HuH-7.5 (cell line): ENCODE measurements at regions not wholly inside any gene's neighbourhood (a gene's known extent, or its start where the extent isn't known, plus 50 kb on each side); places are given as distances from the start of the nearest gene placed in this dataset.
"Not testable (repeated sequence)": the region's sequence is repeated elsewhere in the genome, so short reads cannot be mapped to it uniquely, and the experiment has no call there.

Source experiments
- DNase-seq: peaks from one replicate; pipeline ENCODE4 v3.0.0; 2011; ENCODE audit warnings: low spot score

GRCh38 chr14:22297376-22297775 is 291.6 kb downstream of the DAD1 start:
- DNase-seq, result no peak

DNA sequence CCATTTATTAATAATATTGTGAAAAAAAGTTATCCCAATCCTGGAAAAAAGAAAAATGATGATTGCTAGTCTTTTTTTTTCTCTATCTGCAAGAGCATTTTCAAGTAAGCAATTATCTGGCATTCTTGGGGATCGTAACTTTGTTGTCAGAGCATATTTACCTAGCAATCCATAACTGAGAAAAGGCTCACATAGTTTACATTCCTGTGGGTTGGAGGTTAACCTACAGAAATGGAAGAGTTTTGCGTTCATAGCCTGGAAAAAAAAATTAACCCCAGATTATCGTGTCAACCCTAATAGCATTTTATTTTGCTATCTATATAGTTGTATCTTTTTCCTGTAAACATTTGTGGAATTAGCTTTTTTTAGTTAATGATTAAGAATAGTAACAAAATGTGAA is 292.3 kb downstream of the DAD1 start:
- no peak for DNase-seq

GRCh38 chr14:22296088-22296487 is 292.9 kb downstream of the DAD1 start:
- DNase-seq, result no peak

DNA sequence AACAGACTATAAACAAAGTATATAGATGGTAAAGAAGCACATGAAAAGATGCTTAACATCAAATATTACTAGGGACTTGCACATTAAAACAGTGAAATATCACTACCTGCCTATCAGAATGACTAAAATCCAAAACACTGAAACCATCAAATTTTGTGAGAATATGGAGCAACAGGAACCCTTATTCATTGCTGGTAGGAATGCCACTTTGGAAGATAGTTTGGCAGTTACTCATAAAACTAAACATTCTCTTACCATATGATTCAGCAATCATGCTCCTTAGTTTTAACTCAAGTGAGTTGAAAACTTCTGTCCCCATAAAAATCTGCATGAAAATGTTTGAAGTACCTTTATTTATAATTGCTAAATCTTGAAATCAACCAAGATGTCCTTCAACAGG is 297.6 kb downstream of the DAD1 start:
- DNase-seq, result no peak

GRCh38 chr14:22289570-22289969 is 299.5 kb downstream of the DAD1 start:
- DNase-seq, result no peak

- no peak for DNase-seq
Observed at GRCh38 chr14:22285991-22286390, 303.0 kb downstream of the DAD1 start.

DNA sequence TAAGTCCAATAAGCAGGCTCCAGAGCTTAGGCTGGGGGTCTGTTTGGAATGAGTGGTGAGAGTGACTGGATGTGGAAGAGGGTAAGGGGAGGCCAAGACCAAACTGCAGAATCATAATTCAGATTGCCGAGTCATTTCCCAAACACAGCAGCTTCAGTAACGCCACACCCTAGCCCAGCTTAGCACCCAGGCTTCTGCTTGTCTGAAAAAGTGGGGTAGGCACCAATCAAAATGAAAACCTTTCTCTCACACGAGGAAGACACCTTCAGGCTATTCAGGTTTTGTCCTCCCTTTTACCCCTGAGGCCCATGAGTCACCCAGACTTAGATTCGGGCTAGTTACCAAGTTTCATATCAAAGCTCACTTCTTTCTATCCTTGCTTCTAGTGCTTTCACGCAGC is 306.1 kb downstream of the DAD1 start:
- DNase-seq, result no peak

GRCh38 chr14:22282417-22282816 is 306.6 kb downstream of the DAD1 start:
- DNase-seq, result no peak

DNA sequence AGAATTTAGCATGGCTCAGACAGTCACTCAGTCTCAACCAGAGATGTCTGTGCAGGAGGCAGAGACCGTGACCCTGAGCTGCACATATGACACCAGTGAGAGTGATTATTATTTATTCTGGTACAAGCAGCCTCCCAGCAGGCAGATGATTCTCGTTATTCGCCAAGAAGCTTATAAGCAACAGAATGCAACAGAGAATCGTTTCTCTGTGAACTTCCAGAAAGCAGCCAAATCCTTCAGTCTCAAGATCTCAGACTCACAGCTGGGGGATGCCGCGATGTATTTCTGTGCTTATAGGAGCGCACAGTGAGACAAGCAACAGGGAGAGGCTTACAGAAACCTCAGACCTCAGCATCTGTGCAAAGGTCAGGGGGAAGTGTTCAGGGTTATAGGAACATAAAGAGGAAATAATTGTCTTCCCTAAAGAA is 307.6 kb downstream of the DAD1 start:
- DNase-seq, result not testable (repeated sequence)

- no peak for DNase-seq
Observed at GRCh38 chr14:22280497-22281316, 308.3 kb downstream of the DAD1 start.

GRCh38 chr14:22276913-22277816 is 311.9 kb downstream of the DAD1 start:
- no peak for DNase-seq

DNA sequence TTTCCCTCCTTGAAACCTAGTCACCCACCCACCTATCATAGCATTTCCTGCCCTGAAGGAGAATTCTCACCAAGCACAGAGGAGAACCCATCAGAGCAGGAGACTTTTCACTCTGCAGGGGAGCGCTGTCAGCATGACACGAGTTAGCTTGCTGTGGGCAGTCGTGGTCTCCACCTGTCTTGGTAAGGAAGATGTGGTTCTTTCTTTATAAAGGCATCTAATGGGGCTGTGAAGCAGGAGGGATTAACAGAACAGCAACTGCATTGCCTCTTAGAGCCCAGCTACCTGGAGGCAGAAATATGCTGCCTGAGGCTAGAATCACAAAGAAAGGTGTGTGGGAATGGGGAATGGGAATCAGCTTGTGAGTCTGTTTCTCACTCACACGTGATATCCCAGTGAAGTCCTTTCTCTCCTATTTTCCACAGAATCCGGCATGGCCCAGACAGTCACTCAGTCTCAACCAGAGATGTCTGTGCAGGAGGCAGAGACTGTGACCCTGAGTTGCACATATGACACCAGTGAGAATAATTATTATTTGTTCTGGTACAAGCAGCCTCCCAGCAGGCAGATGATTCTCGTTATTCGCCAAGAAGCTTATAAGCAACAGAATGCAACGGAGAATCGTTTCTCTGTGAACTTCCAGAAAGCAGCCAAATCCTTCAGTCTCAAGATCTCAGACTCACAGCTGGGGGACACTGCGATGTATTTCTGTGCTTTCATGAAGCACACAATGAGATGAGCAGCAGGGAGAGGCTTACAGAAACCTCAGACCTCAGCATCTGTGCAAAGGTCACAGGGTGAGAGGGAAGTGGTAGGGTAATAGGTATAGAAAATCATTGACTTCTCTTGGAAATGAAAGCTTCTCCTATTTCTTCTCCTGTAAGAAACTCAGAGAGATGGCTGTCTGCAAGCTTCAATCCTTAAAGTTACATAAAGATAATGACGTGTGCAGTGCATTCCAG is 316.9 kb downstream of the DAD1 start:
- DNase-seq, result no peak

GRCh38 chr14:22268875-22269274 is 320.1 kb downstream of the DAD1 start:
- DNase-seq, result no peak

DNA sequence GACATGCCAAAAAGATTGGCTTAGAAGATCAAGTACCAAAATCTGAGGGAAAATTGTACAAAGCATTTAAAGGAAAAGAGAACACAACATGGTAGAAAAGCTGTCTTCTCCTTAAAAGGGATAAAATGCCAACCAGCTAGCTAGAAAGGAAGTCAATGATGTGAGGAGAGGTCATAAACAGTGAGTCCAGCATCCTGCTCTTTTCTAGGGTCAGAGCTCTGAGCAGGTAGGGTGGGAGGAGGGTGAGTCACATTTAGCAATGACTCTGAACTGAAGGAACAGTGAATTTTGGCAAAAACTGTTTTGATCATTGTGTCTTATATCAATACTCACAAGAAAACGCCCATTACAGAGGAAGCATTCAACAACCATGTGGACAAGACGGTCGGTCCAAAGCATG is 322.3 kb downstream of the DAD1 start:
- DNase-seq, result no peak

DNA sequence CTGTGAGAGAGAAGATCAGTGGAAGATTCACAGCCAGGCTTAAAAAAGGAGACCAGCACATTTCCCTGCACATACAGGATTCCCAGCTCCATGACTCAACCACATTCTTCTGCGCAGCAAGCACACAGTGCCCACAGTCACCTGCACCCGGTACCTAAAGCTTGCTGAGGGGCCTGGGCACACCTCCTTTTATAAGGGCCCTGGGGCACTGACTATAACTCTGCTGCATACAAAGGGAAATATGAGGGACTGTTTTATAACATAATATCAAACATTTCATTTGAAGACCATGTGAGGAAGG is 322.9 kb downstream of the DAD1 start:
- no peak for DNase-seq

DNA sequence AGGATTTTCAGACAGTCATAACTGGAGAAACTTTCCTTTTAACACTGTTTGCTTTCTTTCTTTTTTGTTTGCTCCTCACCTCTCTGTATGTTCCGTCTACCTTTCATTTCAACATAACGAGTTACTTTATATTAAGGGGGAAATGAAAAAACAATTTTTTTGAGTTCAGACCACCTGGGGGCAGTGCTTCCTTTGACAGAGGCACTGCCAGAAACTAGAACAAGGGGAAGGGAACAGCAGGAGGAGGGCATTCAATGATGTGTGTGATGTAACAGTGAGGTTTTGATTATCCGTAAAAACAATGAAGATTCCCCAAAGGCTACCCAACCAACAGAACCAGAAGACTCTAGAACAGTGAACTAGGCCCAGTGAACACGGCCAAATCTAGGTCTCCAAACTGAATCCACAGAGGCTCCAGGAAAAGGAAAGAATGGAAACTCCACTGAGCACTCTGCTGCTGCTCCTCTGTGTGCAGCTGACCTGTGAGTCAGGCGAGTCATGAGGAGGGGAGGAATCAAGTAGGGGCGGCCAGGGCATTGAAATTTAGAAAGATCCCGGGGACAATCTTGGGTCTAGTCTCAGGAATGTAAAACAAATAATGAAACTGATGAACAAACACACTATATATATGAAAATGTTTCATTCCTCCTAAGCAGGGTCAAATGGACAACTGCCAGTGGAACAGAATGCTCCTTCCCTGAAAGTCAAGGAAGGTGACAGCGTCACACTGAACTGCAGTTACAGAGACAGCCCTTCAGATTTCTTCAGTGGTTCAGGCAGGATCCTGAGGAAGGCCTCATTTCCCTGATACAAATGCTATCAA is 323.5 kb downstream of the DAD1 start:
- no peak for DNase-seq

- no peak for DNase-seq
Observed at GRCh38 chr14:22264759-22265158, 324.3 kb downstream of the DAD1 start.

- DNase-seq, result no peak
Observed at GRCh38 chr14:22263961-22264360, 325.1 kb downstream of the DAD1 start.

- no peak for DNase-seq
Observed at GRCh38 chr14:22262881-22263280, 326.1 kb downstream of the DAD1 start.

- no peak for DNase-seq
Observed at GRCh38 chr14:22255017-22255950, 333.7 kb downstream of the DAD1 start.
